Left colon (tissue), 2 donors: ENCODE measurements at regions not wholly inside any gene's neighbourhood (a gene's known extent, or its start where the extent isn't known, plus 50 kb on each side); places are given as distances from the start of the nearest gene placed in this dataset.
A peak's percentile ranks its signal among the peaks of the same experiment; 100 is the strongest.
"Not testable (repeated sequence)": the region's sequence is repeated elsewhere in the genome, so short reads cannot be mapped to it uniquely, and the experiment has no call there.

Experiments
- ATAC-seq: fragments of 200-7000 bp; cut with Tn5 transposase; one replicate; pipeline ENCODE4 v1.9.1; 2020; ENCODE audit warnings: mild to moderate bottlenecking, moderate library complexity
- DNase-seq, 2 donors: peaks; one replicate each; pipeline ENCODE4 v3.0.0-alpha.2; 2020
- intact Hi-C, 2 donors: fragments of 100-400 bp; cut with DNase I in 1 of 2; cut with micrococcal nuclease in 1 of 2; formaldehyde crosslinking; loops; one replicate each; pipeline versions ENCODE4 v1.11.2 to v1.14.0; 2022; cut with DNase I, micrococcal nuclease
- donor health status: DM: no; HTN: no; CAD: no.
- donor health status: DM: yes; HTN: yes; CAD: no.

DNA sequence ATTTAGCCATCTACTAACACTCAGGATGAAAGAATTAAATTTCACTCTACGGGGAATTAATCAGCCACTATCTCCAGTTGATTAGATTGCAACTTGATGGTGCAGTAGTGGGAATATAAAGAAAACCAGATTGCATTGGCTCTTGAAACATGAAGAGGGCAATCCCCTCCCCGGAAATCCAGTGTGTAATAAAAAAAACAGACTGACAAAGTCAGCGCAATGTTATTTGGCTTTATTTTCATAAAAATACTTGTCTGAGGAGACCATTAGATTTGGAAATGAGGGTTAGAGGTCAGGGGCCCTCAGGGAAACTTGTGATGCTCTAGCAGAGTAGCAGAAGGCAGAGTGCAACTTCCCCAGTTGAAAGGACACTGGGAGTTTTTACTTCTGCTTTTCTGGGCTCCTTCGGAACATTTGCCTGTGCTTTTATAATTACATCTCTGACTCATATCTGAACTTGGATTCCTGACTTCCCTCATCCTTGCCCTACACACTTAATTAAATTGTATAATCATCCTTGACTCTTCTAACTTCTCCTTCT, 326.8 kb downstream of the TUSC7 start:
- peak; percentile 70 for ATAC-seq
- DNase-seq: peak; percentile 8 to 36
- intact Hi-C loops: no loop called here

DNA sequence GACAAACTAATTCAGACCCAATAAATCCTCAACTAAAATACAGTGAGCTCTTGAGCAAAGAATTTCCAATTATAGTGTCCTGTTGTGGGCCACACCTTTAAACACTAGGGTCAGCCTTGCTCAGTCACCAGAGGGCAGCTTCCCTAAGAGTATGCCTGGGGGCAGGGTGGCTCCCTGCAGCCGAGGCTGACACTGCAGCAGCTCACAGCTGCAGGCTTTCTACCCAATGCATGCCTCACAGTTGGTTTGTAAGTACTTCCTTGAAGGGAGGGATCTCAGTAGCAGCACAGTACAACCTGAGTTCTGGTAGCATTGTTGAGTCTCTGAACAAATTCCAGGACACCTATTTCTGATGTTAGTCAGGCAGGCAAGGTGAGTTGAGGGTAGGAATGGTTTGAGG, 335.6 kb downstream of the TUSC7 start:
- DNase-seq (peak; percentile 26 to 37), ATAC-seq (peak; percentile 91)
- intact Hi-C loops: no loop called here

DNA sequence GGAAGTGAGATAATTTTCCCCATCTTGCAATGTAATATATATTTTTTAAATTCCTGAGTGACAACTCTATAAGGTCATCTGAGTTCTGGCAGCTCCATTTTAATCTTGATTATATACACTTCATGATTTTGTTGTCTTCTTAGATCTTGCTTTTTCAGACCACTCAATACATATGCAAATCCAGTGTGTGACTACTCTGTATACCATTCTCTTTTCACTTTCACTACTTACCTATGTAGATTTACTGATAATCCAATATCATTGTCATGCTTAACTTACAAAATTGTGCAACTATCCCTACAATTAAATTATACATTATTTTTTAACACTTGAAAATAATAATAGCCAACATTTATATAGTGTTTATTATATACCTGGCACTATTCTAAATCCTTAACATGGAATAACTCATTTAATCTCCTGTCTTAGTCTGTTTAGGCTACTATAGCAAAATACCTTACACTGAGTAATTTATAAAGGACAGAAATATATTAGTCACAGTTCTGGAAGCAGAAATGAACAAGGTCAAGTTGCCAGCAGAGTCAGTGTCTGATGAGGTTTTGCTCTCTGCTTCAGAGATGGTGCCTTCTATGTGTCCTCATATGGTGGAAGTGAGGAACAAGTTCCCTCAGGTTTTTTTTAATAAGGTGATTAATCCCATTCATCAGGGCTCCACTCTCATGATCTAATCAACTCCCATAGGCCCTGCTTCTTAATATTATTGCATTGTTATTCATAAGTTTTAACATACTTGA, 338.5 kb downstream of the TUSC7 start:
- intact Hi-C loops: no loop called here
- DNase-seq: no peak
- ATAC-seq: no peak

DNA sequence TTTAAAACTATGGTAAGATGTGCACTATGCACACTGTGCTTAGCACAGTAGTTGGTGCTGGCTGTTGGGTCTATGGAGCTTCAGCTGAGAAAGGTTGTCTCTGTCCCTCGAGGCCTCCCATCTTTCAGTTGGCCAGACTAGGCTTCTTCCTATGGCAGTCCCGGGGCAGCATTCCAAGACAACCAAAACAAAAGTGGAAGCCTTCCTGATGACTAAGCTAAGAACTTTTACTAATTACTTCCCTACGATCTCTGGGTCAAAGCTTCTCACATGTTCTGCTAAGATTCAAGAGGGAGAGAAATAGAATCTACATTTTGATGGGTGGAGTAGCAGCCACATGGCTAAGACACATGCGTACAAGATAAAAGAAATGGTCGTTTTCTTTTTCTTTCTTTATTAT, 342.8 kb downstream of the TUSC7 start:
- DNase-seq: no peak

DNA sequence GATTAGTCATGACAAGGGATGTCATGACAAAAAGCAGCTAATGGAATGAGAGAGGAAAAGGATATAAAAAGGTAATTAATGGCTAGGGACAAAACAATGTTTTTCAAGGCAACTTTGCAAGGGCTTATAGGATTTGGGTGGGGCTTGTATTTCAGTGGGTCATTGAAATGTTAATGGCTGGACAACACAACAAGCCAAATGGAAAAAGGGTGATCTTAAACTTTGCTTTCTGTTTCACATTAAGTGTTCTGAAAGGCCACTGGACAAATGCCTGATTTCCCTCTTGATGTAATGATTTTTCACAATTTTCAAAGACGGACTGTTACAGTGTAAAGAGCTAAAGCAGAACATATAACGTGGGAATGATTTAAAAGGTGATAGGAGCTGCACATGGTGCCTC, 345.0 kb downstream of the TUSC7 start:
- DNase-seq (no peak), ATAC-seq (no peak)
- intact Hi-C loops: no loop called here

More for the DNA sequence above, 342.8 kb downstream of the TUSC7 start:
- intact Hi-C loops: no loop called here
- no peak for ATAC-seq

DNA sequence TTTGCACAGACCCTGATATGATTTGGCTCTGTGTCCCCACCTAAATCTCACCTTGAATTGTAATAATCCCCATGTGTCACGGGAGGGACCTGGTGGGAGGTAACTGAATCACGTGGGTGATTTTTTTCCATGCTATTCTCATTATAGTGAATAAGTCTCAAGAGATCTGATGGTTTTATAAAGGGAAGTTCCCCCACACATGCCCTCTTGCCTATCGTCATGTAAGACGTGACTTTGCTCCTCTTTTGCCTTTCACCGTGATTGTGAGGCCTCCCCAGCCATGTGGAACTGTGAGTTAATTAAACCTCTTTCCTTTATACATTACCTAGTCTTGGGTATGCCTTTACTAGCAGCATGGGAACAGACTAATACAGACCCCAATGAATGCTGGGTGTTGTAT, 347.4 kb downstream of the TUSC7 start:
- intact Hi-C loops, ATAC-seq, DNase-seq: not testable (repeated sequence)

DNA sequence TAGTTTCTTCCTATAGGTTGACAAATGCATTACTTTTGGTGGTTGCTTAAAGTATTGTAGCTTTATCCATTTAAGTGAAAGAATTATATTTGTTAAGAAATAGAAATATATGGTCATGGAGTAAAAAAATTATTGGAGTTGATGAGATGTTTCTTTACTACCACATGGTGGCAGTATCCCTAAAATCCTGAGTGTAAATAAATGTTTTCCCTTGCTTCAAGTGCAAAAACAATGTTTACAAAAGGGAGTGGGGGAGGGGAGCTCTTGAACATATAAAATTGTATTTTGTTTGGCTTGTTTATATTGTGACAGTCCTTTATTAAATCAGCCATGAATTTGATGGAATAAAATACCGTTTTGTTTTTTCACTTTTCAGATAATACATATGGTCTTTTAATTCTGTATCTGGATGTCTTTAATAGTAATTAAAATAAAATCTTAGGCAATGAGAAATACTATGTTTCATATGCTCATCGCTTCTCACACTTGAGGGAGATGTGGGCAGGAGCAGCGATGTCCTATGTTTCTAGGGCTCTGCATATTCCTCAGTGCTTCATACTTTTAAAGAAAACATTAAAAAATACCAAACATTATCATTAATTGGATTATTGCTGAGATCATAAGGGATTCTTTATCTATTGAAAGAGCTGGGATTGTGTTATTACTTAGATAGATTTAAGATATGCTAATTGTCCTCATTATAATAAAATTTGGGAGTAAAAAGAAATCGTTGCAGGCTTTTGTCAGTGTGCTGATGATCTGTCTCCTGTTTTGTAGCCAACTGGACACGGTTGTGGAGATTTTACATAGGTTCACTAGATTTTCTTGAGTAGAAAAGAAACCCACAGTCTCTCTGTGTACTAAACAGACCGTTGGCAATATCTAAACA, 349.7 kb downstream of the TUSC7 start:
- DNase-seq (no peak), ATAC-seq (peak; percentile 26)
- intact Hi-C loops: no loop called here

DNA sequence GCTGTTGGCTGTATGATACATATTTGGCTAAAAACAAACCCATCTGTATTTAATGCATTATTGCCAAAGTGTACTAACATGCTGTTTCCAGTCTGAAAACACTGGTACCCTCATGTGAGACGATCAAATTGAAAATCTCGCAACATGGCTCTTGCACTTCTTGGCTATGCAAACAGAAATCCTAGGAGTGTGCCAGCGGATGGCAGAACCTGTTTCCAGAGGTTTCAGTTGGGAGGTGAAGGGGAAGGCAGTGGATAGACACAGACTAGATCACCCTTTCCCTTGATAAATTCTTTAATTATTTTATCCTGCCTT, 350.3 kb downstream of the TUSC7 start:
- intact Hi-C loops: no loop called here
- DNase-seq (no peak), ATAC-seq (no peak)

DNA sequence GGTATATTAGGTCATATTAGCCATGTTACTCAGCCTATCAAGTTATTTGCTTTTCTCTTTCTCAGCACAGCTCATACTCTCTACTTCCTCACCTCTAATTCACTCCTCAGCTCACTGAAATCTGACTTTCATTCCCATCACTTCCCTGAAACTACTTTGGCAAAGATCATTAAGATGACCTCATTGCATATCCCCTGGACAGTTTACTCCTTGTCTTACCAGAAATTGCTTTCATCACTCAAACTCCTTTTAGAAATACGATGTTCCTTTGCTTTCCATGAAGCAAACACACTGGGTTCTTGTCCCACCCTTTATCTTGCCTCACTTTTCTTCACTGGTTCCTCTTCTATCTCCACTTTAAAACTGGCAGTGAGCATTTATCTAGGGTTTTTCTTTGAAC, 354.4 kb downstream of the TUSC7 start:
- ATAC-seq (no peak), DNase-seq (no peak)
- intact Hi-C loops: no loop called here

DNA sequence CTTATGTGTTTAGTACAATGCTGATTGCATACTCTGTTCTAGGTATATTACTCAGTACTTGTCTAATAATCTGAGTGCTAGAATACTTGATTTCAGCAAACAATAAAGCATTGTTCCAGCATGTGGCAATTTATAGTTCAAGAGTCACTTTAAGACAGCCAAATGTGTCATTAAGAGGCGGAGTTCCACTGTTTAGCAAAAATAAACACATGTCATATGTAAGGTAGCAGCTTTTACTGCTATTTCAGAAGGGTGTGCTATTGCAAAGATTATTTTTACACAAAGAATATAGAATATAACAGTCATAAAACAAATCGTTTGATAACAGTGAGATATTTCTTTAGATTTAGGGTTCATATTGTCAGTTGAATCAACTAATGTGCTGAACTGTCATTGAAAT, 358.7 kb downstream of the TUSC7 start:
- DNase-seq: no peak
- intact Hi-C loops: no loop called here
- peak; percentile 87 for ATAC-seq

DNA sequence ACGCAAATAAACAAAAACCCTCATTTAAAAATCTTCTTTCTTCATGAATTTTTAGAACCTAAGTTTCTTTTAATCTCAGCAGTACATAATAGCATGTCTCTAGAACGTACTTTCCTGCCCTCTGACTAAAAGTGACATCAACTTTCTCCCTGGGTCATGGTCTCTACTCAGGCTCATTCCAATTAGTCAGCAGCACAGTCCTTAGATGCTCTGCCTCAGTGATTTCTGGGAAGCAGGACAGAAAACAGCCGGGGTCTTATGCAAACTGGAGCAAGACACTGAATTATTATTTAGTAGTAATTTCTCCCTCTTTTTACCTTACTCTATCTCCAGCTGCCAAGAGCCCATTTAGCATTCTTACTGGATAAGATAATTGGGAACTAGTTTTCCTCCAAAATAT, 365.2 kb downstream of the TUSC7 start:
- DNase-seq (no peak), ATAC-seq (no peak)
- intact Hi-C loops: no loop called here

DNA sequence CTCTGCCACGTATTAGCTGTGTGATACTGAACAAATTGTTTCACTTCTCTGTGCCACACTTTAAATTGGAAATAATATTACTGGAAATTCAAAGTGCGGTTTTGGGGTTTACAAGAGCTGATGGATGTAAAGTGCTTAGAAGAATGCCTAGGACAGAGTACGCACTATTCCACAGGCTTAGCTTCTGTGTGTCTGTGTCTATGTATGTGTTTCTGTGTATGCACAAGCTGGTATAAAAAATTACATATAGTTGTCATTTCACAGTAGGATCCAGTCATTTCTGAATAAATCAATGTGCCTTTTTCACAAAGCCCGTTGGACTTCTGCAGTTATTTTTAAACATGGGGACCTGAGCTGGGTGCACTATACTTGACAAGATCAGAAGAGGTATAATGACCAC, 370.4 kb downstream of the TUSC7 start:
- no peak for DNase-seq
- no peak for ATAC-seq
- intact Hi-C loops: no loop called here

DNA sequence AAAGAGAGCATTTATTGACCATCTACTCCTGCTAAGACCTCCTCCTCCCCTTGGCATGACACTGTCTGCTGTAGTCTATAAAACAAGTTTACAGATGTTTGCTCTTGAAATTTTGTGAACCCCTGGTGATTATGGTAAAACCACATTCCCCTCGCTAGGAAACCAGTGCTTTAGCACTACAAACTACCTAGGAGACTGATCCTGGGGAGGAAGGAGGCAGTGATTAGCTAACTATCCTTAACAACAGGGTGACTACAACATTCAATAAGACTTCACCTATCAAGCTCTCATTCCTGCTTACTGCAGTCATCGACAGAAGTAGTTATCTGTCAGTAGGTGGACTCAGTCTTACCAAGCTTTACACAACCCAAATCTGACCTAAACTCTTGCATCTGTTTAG, 371.3 kb downstream of the TUSC7 start:
- DNase-seq (no peak), ATAC-seq (no peak)
- intact Hi-C loops: no loop called here

DNA sequence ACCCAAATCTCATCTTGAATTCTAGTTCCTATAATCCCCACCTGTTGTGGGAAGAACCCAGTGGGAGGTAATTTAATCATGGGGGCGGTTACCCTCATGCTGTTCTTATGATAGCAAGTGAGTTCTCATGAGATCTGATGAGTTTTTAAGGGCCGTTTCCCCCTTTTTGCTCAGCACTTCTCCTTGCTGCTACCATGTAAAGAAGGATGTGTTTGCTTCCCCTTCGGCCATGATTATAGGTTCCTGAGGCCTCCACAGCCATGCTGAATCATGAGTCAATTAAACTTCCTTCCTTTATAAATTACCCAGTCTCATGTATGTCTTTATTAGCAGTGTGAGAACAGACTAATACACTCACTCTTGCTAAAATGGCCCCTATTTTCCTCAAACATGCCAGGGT, 374.7 kb downstream of the TUSC7 start:
- DNase-seq: no peak
- intact Hi-C loops: no loop called here
- no peak for ATAC-seq

DNA sequence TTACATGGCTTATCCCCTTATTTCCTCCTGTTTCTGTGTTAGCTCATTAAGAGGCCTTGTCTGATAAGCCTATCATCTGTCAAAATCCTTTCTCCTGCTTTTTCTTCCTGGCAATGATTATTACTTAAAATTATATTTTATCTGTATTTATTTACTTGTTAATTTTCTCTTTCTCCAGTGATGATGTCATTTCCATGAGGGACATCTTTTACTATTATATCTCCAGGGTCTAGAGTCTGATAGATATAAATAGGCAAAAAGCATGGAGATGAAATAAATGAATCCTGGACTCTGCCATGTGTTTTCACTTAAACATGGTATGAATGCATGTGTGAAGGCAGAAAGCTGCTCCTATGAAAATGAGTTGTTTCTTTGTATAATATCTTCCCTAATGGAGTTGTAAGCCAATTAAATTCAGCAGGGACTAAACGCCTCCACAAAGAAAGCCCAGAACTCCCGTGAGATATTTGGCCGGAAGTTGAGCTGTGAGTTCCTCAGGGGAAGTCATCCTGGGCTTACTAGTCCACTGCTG, 375.2 kb downstream of the TUSC7 start:
- intact Hi-C loops: no loop called here
- DNase-seq (no peak), ATAC-seq (no peak)

DNA sequence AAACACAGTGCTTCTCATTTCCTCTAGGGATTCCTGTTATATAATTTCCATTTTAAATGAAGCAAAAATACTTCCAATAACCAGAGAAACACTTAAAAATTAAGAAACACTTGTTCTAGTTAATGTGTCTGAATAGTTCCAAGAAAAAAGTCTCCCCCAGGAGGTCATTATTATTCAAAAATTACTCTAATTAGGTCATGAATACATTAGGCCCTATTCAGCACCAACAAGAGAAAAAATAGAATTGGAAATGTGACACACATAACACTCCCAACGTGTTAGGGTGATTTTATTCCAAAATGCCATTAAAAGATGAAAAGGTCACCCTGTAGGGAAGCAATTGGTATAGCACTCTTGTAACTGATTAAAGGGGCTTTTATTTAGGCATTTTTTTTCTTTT, 382.1 kb downstream of the TUSC7 start:
- no peak for ATAC-seq

DNA sequence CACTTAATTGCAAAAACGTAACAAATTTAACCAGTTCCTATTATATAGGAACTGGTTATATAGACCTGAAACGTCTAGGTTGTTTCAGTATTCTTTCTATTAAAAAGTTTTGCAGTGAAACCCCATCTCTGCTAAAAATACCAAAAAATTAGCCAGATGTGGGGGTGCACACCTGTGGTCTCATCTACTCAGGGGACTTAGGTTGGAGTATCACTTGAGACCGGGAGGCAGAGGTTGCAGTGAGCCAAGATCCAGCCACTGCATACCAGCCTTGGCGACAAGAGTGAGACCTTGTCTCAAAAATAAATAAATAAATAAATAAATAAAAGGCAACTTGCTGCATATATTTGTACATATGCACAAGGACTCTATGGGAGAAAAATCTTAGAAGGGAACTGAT, 387.0 kb downstream of the TUSC7 start:
- ATAC-seq (no peak), DNase-seq (no peak)
- intact Hi-C loops: no loop called here

More for the DNA sequence above, 382.1 kb downstream of the TUSC7 start:
- intact Hi-C loops: no loop called here
- no peak for DNase-seq

DNA sequence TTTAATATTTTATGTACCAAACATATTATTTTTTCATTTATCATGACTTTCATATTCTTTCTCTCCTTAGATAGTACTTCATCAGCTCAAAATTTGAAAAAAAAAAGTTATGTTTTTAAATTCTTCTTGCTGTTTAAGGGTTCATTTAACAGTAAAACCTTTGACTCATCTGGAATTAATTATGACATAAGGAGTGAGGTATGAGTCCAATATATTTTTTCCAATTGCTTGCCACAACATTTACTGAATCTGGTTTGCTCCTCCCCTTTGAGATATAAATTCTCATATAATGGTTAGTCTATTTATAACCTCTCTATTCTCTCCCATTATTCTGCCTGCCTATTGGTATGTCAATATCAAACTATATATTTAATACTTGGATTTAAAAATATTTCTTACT, 387.8 kb downstream of the TUSC7 start:
- DNase-seq (no peak), ATAC-seq (no peak)
- intact Hi-C loops: no loop called here

DNA sequence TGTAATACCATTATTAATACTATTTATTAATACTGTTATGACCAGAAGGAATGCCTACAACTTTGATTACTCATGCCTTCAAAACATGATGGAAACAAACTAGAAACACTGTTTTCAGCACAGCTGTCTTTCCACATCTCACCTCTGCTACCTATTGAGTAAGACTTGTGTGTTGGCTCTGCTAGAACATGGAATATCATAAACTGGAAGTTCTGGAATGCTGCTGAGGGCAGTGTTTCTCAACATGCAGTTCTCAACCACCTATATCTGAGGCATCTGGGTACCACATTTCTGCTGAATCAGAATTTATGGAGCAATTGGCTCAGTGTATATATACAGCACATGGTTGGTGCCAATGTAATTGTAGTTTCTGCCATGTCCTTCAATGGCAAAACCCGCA, 392.1 kb downstream of the TUSC7 start:
- no peak for DNase-seq
- intact Hi-C loops: loop anchor here in 1 of 2 donors (1.0 kb wide), 1 partner anchor 29 kb away; no protein-coding TSS in a partner anchor
- no peak for ATAC-seq

DNA sequence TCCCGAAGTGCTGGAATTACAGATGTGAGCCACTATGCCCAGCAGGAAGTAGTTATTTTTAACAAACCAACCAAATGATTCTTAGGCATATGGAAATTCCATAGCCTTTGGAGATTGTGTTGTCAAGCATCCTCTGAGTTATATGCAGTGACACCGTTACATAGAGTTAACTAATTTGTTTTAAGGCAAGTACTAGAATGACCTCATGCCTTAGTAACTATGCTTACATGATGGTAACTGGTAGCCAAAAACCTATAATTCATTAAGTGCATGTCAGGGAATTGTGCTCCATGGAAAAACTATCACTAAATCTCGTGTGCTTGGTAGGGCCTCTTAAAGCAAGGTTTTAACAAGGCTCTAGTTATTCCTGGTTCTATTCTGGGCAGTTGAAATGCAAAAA, 392.8 kb downstream of the TUSC7 start:
- DNase-seq (no peak), ATAC-seq (no peak)
- intact Hi-C loops: no loop called here
